ENCODE measurements at regions not wholly inside any gene's neighbourhood (a gene's known extent, or its start where the extent isn't known, plus 50 kb on each side); places are given as distances from the start of the nearest gene placed in this dataset.

DNA sequence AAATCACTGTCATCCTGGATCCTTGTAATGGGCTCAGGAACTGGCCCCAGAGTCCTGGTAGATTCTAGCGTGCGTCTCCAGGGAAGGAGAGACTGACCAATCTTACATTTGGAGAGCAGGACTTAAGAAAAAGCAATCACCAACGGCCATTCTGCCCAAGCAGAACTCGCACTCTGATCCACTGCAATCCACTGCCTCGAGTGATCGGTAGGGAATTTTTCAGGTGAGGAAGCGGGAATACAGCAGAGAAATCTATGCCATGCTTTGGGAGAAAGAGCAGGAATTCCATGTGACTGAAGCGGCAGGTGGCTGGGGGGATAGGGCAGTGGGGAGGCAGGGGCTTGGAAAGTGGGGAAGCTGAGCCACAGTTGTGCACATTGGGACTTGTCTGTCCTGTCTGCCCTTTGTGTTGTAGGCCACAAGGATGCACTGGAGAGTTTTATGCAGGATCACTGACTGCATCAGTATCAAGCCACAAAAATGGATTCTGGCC is 143.9 kb upstream of the HS3ST2 start:
- TF ChIP-seq CTCF (IDR thresholded peaks at IDR 0.05) (no peak), EP300 (IDR thresholded peaks at IDR 0.05) (no peak), POLR2A (IDR thresholded peaks at IDR 0.05) (no peak)
